GM23248 (cell line): ENCODE measurements at regions not wholly inside any gene's neighbourhood (a gene's known extent, or its start where the extent isn't known, plus 50 kb on each side); places are given as distances from the start of the nearest gene placed in this dataset.

ENCODE experiments used
- EZH2 ChIP-seq: fragments of 200-600 bp; sonication (generic); IDR thresholded peaks from 2 replicates; pipeline ENCODE4 v1.6.1; 2018; ENCODE audit warnings: antibody characterized with exemption, mild to moderate bottlenecking; ENCODE audit not compliant: insufficient read depth, poor library complexity, severe bottlenecking
- EZH2phosphoT487 ChIP-seq: fragments of 200-600 bp; sonication (generic); IDR thresholded peaks from 2 replicates; pipeline ENCODE4 v1.6.1; 2018; ENCODE audit warnings: antibody characterized with exemption, moderate library complexity, mild to moderate bottlenecking, low read depth; ENCODE audit not compliant: insufficient read depth

DNA sequence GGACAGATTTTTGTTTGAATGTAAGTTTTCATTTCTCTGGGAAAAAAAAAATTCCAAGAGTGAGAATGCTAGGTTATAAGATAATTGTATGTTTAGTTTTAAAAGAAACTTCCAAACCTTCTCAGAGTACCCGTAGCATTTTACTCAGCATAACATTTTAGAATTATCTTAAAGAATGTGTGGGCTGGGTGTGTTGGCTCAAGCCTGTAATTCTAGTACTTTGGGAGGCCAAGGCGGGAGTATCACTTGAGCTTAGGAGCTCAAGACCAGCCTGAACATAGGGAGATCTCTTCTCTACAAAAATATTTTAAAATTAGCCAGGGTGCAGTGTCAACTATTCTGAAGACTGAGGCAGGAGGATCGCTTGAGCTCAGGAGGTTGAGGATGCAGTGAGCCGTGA, 57.4 kb upstream of the RMP24 start:
- no peak for TF ChIP-seq EZH2
- TF ChIP-seq EZH2phosphoT487: no peak
